ELF-1 (cell line): ENCODE measurements at regions not wholly inside any gene's neighbourhood (a gene's known extent, or its start where the extent isn't known, plus 50 kb on each side); places are given as distances from the start of the nearest gene placed in this dataset.

Source experiments
- DNase-seq: peaks from one replicate; pipeline ENCODE4 v3.0.0-alpha.2; 2016; ENCODE audit warnings: low read depth, low spot score

- DNase-seq, result no peak
These were observed 394.7 kb upstream of the NOVA1 start for GRCh38 chr14:26992403-26993115.

GRCh38 chr14:26993556-26993955 lies 395.7 kb upstream of the NOVA1 start:
- DNase-seq, result no peak

- DNase-seq, result no peak
These were observed 397.5 kb upstream of the NOVA1 start for GRCh38 chr14:26995301-26995700.

- no peak for DNase-seq
These were observed 398.4 kb upstream of the NOVA1 start for GRCh38 chr14:26996246-26996645.

GRCh38 chr14:27002179-27002578 lies 404.3 kb upstream of the NOVA1 start:
- no peak for DNase-seq

- no peak for DNase-seq
These were observed 408.7 kb upstream of the NOVA1 start for GRCh38 chr14:27006570-27006969.

- no peak for DNase-seq
These were observed 410.4 kb upstream of the NOVA1 start for GRCh38 chr14:27008187-27008586.

- no peak for DNase-seq
These were observed 414.8 kb upstream of the NOVA1 start for GRCh38 chr14:27012641-27013040.

- DNase-seq, result no peak
These were observed 415.8 kb upstream of the NOVA1 start for GRCh38 chr14:27013678-27014077.

- DNase-seq, result no peak
These were observed 417.2 kb upstream of the NOVA1 start for GRCh38 chr14:27015065-27015464.

- no peak for DNase-seq
These were observed 427.8 kb upstream of the NOVA1 start for GRCh38 chr14:27025648-27026047.

GRCh38 chr14:27026097-27026496 lies 428.3 kb upstream of the NOVA1 start:
- DNase-seq, result no peak

GRCh38 chr14:27040552-27040951 lies 442.7 kb upstream of the NOVA1 start:
- no peak for DNase-seq

GRCh38 chr14:27049701-27050100 lies 451.9 kb upstream of the NOVA1 start:
- DNase-seq, result no peak

- no peak for DNase-seq
These were observed 452.4 kb upstream of the NOVA1 start for GRCh38 chr14:27050208-27050607.

- no peak for DNase-seq
These were observed 458.8 kb upstream of the NOVA1 start for GRCh38 chr14:27056586-27056985.

- no peak for DNase-seq
These were observed 463.5 kb upstream of the NOVA1 start for GRCh38 chr14:27061299-27061698.

GRCh38 chr14:27063959-27064358 lies 466.1 kb upstream of the NOVA1 start:
- no peak for DNase-seq

- no peak for DNase-seq
These were observed 468.1 kb upstream of the NOVA1 start for GRCh38 chr14:27065886-27066285.

GRCh38 chr14:27067961-27068360 lies 470.1 kb upstream of the NOVA1 start:
- no peak for DNase-seq

- DNase-seq, result no peak
These were observed 474.8 kb upstream of the NOVA1 start for GRCh38 chr14:27072589-27072988.

- no peak for DNase-seq
These were observed 477.7 kb upstream of the NOVA1 start for GRCh38 chr14:27075503-27075902.

- DNase-seq, result no peak
These were observed 479.4 kb upstream of the NOVA1 start for GRCh38 chr14:27077214-27077613.

- no peak for DNase-seq
These were observed 479.9 kb upstream of the NOVA1 start for GRCh38 chr14:27077710-27078109.
